H1 (cell line): ENCODE measurements at regions not wholly inside any gene's neighbourhood (a gene's known extent, or its start where the extent isn't known, plus 50 kb on each side); places are given as distances from the start of the nearest gene placed in this dataset.
"Not testable (repeated sequence)": the region's sequence is repeated elsewhere in the genome, so short reads cannot be mapped to it uniquely, and the experiment has no call there.

Source experiments
- CTCF ChIA-PET: fragments of 300-600 bp; sonication (Branson Sonifier 250); formaldehyde crosslinking; loops from one replicate; lab custom pipeline; 2021; ENCODE audit not compliant: partially characterized antibody; lab: Charles Lee
- POLR2A ChIA-PET: fragments of 300-600 bp; sonication (Branson Sonifier 250); formaldehyde crosslinking; loops from one replicate; lab custom pipeline; 2021; ENCODE audit warnings: inconsistent platforms; ENCODE audit not compliant: partially characterized antibody; lab: Charles Lee
- DNase-seq, 2 experiments: peaks; one replicate each; pipeline versions ENCODE4 v3.0.0 to v3.0.0-alpha.2; 2010 to 2022; ENCODE audit warnings: low spot score in 2 of 2, low read depth in 1 of 2, mixed read lengths in 1 of 2
- FAIRE-seq: peaks from 2 replicates; lab custom pipeline; 2011; peaks lifted over from hg19 to GRCh38; lab: Jason Lieb, UNC
- H2AFZ ChIP-seq: 2 replicates; pipeline ENCODE4 v1.8.1; 2012; ENCODE audit warnings: low read length, inconsistent platforms
- H2AK5ac ChIP-seq: 2 replicates; pipeline ENCODE4 v1.6.1; 2013; ENCODE audit warnings: low read depth, low read length
- H2BK120ac ChIP-seq: replicated peaks from 2 replicates; pipeline ENCODE3; 2013; ENCODE audit warnings: low read depth, low read length, inconsistent platforms
- H2BK12ac ChIP-seq: 2 replicates; pipeline ENCODE4 v1.6.1; 2013; ENCODE audit warnings: low read depth, low read length
- H2BK15ac ChIP-seq: 2 replicates; pipeline ENCODE4 v1.6.1; 2013; ENCODE audit warnings: low read length
- H2BK20ac ChIP-seq: 2 replicates; pipeline ENCODE4 v1.6.1; 2013; ENCODE audit warnings: low read length
- H2BK5ac ChIP-seq: 2 replicates; pipeline ENCODE4 v1.6.1; 2013; ENCODE audit warnings: low read depth, low read length
- H3K14ac ChIP-seq: 2 replicates; pipeline ENCODE4 v1.6.1; 2013; ENCODE audit warnings: inconsistent platforms; ENCODE audit not compliant: insufficient read length
- H3K18ac ChIP-seq: 2 replicates; pipeline ENCODE4 v1.6.1; 2013; ENCODE audit warnings: low read length; ENCODE audit errors: extremely low read depth
- H3K23ac ChIP-seq: 2 replicates; pipeline ENCODE4 v1.6.1; 2013; ENCODE audit warnings: inconsistent platforms; ENCODE audit not compliant: insufficient read length
- H3K23me2 ChIP-seq: 2 replicates; pipeline ENCODE4 v1.6.1; 2013; ENCODE audit warnings: low read depth, low read length
- H3K27ac ChIP-seq: 2 replicates; pipeline ENCODE4 v1.6.1; 2011; ENCODE audit warnings: low read depth, low read length, inconsistent platforms
- H3K27me3 ChIP-seq, 4 experiments: replicated peaks in 1 of 4; 1 replicate in 1 of 4; 2 replicates in 3 of 4; pipeline versions ENCODE4 v1.6.1 to v1.8.1; 2011 to 2013; ENCODE audit warnings: low read length in 3 of 4, mild to moderate bottlenecking in 3 of 4, inconsistent platforms in 2 of 4, mixed read lengths in 2 of 4, moderate library complexity in 1 of 4; ENCODE audit not compliant: control insufficient read depth in 3 of 4, insufficient read depth in 3 of 4; ENCODE audit errors: extremely low read depth in 1 of 4
- H3K36me3 ChIP-seq, 4 experiments: 2 replicates each; pipeline versions ENCODE4 v1.6.1 to v1.8.1; 2011 to 2013; ENCODE audit warnings: mild to moderate bottlenecking in 4 of 4, low read length in 3 of 4, moderate library complexity in 2 of 4, control low read depth in 1 of 4, inconsistent platforms in 1 of 4; ENCODE audit not compliant: insufficient read depth in 4 of 4, control insufficient read depth in 2 of 4
- H3K4ac ChIP-seq: replicated peaks from 2 replicates; pipeline ENCODE3; 2013; ENCODE audit warnings: low read length, low read depth, mixed read lengths, inconsistent platforms; ENCODE audit not compliant: insufficient read length
- H3K4me1 ChIP-seq, 4 experiments: replicated peaks in 1 of 4; 1 replicate in 1 of 4; 2 replicates in 3 of 4; pipeline versions ENCODE4 v1.6.1 to v1.8.1; 2011 to 2013; ENCODE audit warnings: low read length in 3 of 4, inconsistent platforms in 2 of 4, mixed read lengths in 1 of 4; ENCODE audit not compliant: insufficient read depth in 4 of 4, control insufficient read depth in 3 of 4
- H3K4me2 ChIP-seq, 2 experiments: 2 replicates each; pipeline versions ENCODE4 v1.6.1 to v1.8.1; 2011 to 2013; ENCODE audit warnings: low read depth in 2 of 2, low read length in 2 of 2, control low read depth in 1 of 2, inconsistent platforms in 1 of 2, mild to moderate bottlenecking in 1 of 2; ENCODE audit not compliant: insufficient read depth in 1 of 2
- H3K4me3 ChIP-seq, 4 experiments: fragments of 200-600, 300-600 bp in 1 of 4; sonication (generic), shearing (Covaris generic), sonication (Bioruptor Twin) in 1 of 4; 2 replicates each; pipeline versions ENCODE4 v1.5.1 to v1.8.1; 2011 to 2016; ENCODE audit warnings: low read length in 4 of 4, low read depth in 3 of 4, control low read depth in 2 of 4, inconsistent platforms in 2 of 4, mild to moderate bottlenecking in 2 of 4, mixed read lengths in 1 of 4, moderate library complexity in 1 of 4; ENCODE audit not compliant: insufficient read depth in 2 of 4; ENCODE audit errors: extremely low read depth in 1 of 4
- H3K56ac ChIP-seq: replicated peaks from 2 replicates; pipeline ENCODE3; 2013; ENCODE audit warnings: low read depth, mild to moderate bottlenecking, mixed read lengths, low read length, inconsistent platforms; ENCODE audit not compliant: insufficient read length
- H3K79me1 ChIP-seq: 2 replicates; pipeline ENCODE4 v1.6.1; 2013; ENCODE audit warnings: low read depth, low read length, control low read depth
- H3K79me2 ChIP-seq, 2 experiments: 2 replicates each; pipeline versions ENCODE4 v1.6.1 to v1.8.1; 2012 to 2013; ENCODE audit warnings: low read length in 2 of 2, mild to moderate bottlenecking in 2 of 2, inconsistent platforms in 1 of 2; ENCODE audit not compliant: insufficient read depth in 2 of 2, control insufficient read depth in 1 of 2
- H3K9ac ChIP-seq, 4 experiments: replicated peaks in 1 of 4; 1 replicate in 1 of 4; 2 replicates in 3 of 4; pipeline versions ENCODE4 v1.6.1 to v1.8.1; 2011 to 2013; ENCODE audit warnings: low read depth in 3 of 4, low read length in 3 of 4, control low read depth in 2 of 4, mild to moderate bottlenecking in 2 of 4, moderate library complexity in 2 of 4, inconsistent platforms in 1 of 4; ENCODE audit errors: extremely low read depth in 1 of 4
- H3K9me3 ChIP-seq, 2 experiments: 2 replicates each; pipeline versions ENCODE4 v1.6.1 to v1.8.1; 2012 to 2013; ENCODE audit warnings: mild to moderate bottlenecking in 2 of 2, moderate library complexity in 2 of 2, control low read depth in 1 of 2, inconsistent platforms in 1 of 2, low read depth in 1 of 2, low read length in 1 of 2, mixed read lengths in 1 of 2; ENCODE audit not compliant: insufficient read depth in 2 of 2
- H4K20me1 ChIP-seq, 2 experiments: replicated peaks in 1 of 2; 2 replicates each; pipeline versions ENCODE3 to v1.8.1; 2011 to 2013; ENCODE audit warnings: inconsistent platforms in 2 of 2, low read length in 2 of 2, mild to moderate bottlenecking in 1 of 2; ENCODE audit not compliant: insufficient read depth in 2 of 2, control insufficient read depth in 1 of 2
- H4K5ac ChIP-seq: 2 replicates; pipeline ENCODE4 v1.6.1; 2013; ENCODE audit warnings: low read length, low read depth, mixed read lengths, inconsistent platforms; ENCODE audit not compliant: insufficient read length
- H4K8ac ChIP-seq: 2 replicates; pipeline ENCODE4 v1.8.0; 2013; ENCODE audit warnings: mild to moderate bottlenecking, moderate library complexity, low read length, inconsistent platforms; ENCODE audit not compliant: insufficient read depth; ENCODE audit errors: extremely low read depth
- H4K91ac ChIP-seq: replicated peaks from 2 replicates; pipeline ENCODE3; 2013; ENCODE audit warnings: low read length, mixed read lengths, inconsistent platforms; ENCODE audit not compliant: insufficient read length
- CBX5 ChIP-seq: fragments of 300-800, 300-1000 bp; sonication (generic); IDR thresholded peaks from 2 replicates; pipeline ENCODE4 v1.7.1; 2016; ENCODE audit warnings: antibody characterized with exemption, low read length, low read depth
- WGBS, 2 experiments: shearing (Covaris generic) in 1 of 2; methylation state at CpG; one replicate each; pipeline versions ENCODE4 v1.1.6 to v1.1.7; 2013 to 2015; ENCODE audit warnings: low lambda C conversion rate in 2 of 2, mixed read lengths in 2 of 2, inconsistent platforms in 1 of 2, low coverage in 1 of 2, missing lambda C conversion rate in 1 of 2; ENCODE audit not compliant: insufficient replicate concordance in 2 of 2, insufficient coverage in 1 of 2, insufficient read length in 1 of 2; ENCODE audit errors: extremely low coverage in 1 of 2, missing lambda C conversion rate in 1 of 2; 5-methylcytosine and 5-hydroxymethylcytosine counted together

GRCh38 chr16:85532147-85532546 is 81.0 kb upstream of the GSE1 start:
- Histone ChIP-seq H2BK120ac (no peak overlapping the region), H3K4me3 (no peak overlapping the region)
- 92% methylated on average over 6 of the region's 6 CpGs; no CpG with 5 or more reads in 1 of the 2 experiments for WGBS, 2 experiments

GRCh38 chr16:85533593-85533992 is 79.5 kb upstream of the GSE1 start:
- H2AK5ac ChIP-seq, H3K4ac ChIP-seq, H3K9me3 ChIP-seq, H3K14ac ChIP-seq, H2BK120ac ChIP-seq, POLR2A ChIA-PET, H3K27me3 ChIP-seq, H3K23ac ChIP-seq, H2BK15ac ChIP-seq, H3K79me2 ChIP-seq, H3K56ac ChIP-seq, H3K4me2 ChIP-seq, H3K36me3 ChIP-seq, H2BK12ac ChIP-seq, DNase-seq, H3K9ac ChIP-seq, H2BK5ac ChIP-seq, H3K4me1 ChIP-seq, H4K20me1 ChIP-seq, H2AFZ ChIP-seq, H4K5ac ChIP-seq, H4K8ac ChIP-seq, H2BK20ac ChIP-seq, H3K27ac ChIP-seq, H3K23me2 ChIP-seq, H3K79me1 ChIP-seq, H4K91ac ChIP-seq, H3K18ac ChIP-seq, H3K4me3 ChIP-seq, FAIRE-seq: not testable (repeated sequence)
- CTCF ChIA-PET = interaction anchor here (1.7 kb wide), 1 partner anchor 43 kb away, joined by 5 read pairs; no protein-coding TSS in a partner anchor
- WGBS, 2 experiments = 87% methylated on average over 8 of the region's 8 CpGs; no CpG with 5 or more reads in 1 of the 2 experiments

More at GRCh38 chr16:85532147-85532546, 81.0 kb upstream of the GSE1 start:
- Histone ChIP-seq H4K5ac (no peak overlapping the region), H2BK12ac (0 out of 2 replicates have a peak overlapping the region, but pooled peaks have one; percentile 10), H3K4me2 (no peak overlapping the region), H2AFZ (no peak overlapping the region), H2BK20ac (no peak overlapping the region), H2BK15ac (peak overlapping the region; percentile 37; the same call in 1 of the 2 replicates), H3K9me3 (no peaks in the 10 kb centered on the region), H3K56ac (no peak overlapping the region), H3K14ac (no peak overlapping the region), H3K27ac (no peak overlapping the region), H4K91ac (no peak overlapping the region), H4K8ac (no peak overlapping the region; the same call in 1 of the 2 replicates), H4K20me1 (peaks cover 0 to 2% of the 10 kb centered on the region in 2 experiments), H3K27me3 (no peaks in the 10 kb centered on the region), H3K79me2 (no peaks in the 10 kb centered on the region), H3K79me1 (no peaks in the 10 kb centered on the region; the same call in 1 of the 2 replicates), H3K23me2 (no peaks in the 10 kb centered on the region), H3K4ac (no peak overlapping the region), H2AK5ac (no peak overlapping the region), H3K4me1 (peaks cover 0 to 2% (median 0%) of the 10 kb centered on the region in 4 experiments; a peak in 2 of 7 replicates), H3K18ac (no peak overlapping the region), H3K36me3 (no peaks in the 10 kb centered on the region), H3K9ac (no peak overlapping the region), H3K23ac (no peak overlapping the region), H2BK5ac (no peak overlapping the region)
- no peak for DNase-seq
- FAIRE-seq = no peak
- POLR2A ChIA-PET = interaction anchor here (0.6 to 1.3 kb wide), 2 partner anchors 41 to 184 kb away, joined by 3 read pairs; no protein-coding TSS in a partner anchor
- TF ChIP-seq CBX5 = no peak
- CTCF ChIA-PET = interaction anchor here (3.6 to 9.8 kb wide), 4 partner anchors 10 to 67 kb away, joined by 11 to 153 read pairs (median 88); no protein-coding TSS in a partner anchor
